Keratinocyte (primary cell): ENCODE measurements at regions not wholly inside any gene's neighbourhood (a gene's known extent, or its start where the extent isn't known, plus 50 kb on each side); places are given as distances from the start of the nearest gene placed in this dataset.

Experiments
- DNase-seq: peaks from one replicate; pipeline ENCODE4 v3.0.0-alpha.2; 2011; ENCODE audit warnings: low read depth, missing footprints, low spot score
- FAIRE-seq: peaks from 2 replicates; lab custom pipeline; 2011; peaks lifted over from hg19 to GRCh38; lab: Jason Lieb, UNC
- H2AFZ ChIP-seq: 2 replicates; pipeline ENCODE4 v1.6.0; 2012; ENCODE audit warnings: low read length, control low read depth, inconsistent platforms; ENCODE audit not compliant: control insufficient read depth
- H3K27ac ChIP-seq: 2 replicates; pipeline ENCODE4 v1.5.1; 2011; ENCODE audit warnings: low read length; ENCODE audit not compliant: control insufficient read depth, insufficient read depth
- H3K27me3 ChIP-seq: 3 replicates; pipeline ENCODE4 v1.6.0; 2011; ENCODE audit warnings: low read length; ENCODE audit not compliant: control insufficient read depth, insufficient read depth; ENCODE audit errors: extremely low read depth
- H3K36me3 ChIP-seq, 2 experiments: 2 replicates in 1 of 2; 3 replicates in 1 of 2; pipeline ENCODE4 v1.5.1; 2011; ENCODE audit warnings: low read length in 2 of 2, mild to moderate bottlenecking in 1 of 2; ENCODE audit not compliant: control insufficient read depth in 2 of 2, insufficient read depth in 2 of 2; ENCODE audit errors: extremely low read depth in 1 of 2
- H3K4me1 ChIP-seq: 3 replicates; pipeline ENCODE4 v1.5.1; 2011; ENCODE audit warnings: low read length; ENCODE audit not compliant: control insufficient read depth, insufficient read depth; ENCODE audit errors: extremely low read depth
- H3K4me2 ChIP-seq: 3 replicates; pipeline ENCODE4 v1.6.0; 2011; ENCODE audit warnings: low read depth, low read length; ENCODE audit not compliant: control insufficient read depth, insufficient read depth; ENCODE audit errors: extremely low read depth
- H3K4me3 ChIP-seq, 3 experiments: fragments of 200-600 bp in 1 of 3; sonication (generic) in 1 of 3; 2 replicates in 2 of 3; 3 replicates in 1 of 3; pipeline ENCODE4 v1.5.1; 2011 to 2016; ENCODE audit warnings: low read length in 3 of 3, mild to moderate bottlenecking in 3 of 3, control low read depth in 2 of 3, inconsistent platforms in 1 of 3, low read depth in 1 of 3, mixed read lengths in 1 of 3, mixed run types in 1 of 3, moderate library complexity in 1 of 3; ENCODE audit not compliant: control insufficient read depth in 2 of 3, insufficient read depth in 2 of 3; ENCODE audit errors: extremely low read depth in 1 of 3
- H3K79me2 ChIP-seq: 2 replicates; pipeline ENCODE4 v1.6.0; 2012; ENCODE audit warnings: low read length; ENCODE audit not compliant: control insufficient read depth, insufficient read depth
- H3K9ac ChIP-seq: 3 replicates; pipeline ENCODE4 v1.6.0; 2011; ENCODE audit warnings: low read length; ENCODE audit not compliant: control insufficient read depth, insufficient read depth; ENCODE audit errors: extremely low read depth
- H3K9me1 ChIP-seq: 3 replicates; pipeline ENCODE4 v1.6.0; 2011; ENCODE audit warnings: low read length; ENCODE audit not compliant: control insufficient read depth, insufficient read depth; ENCODE audit errors: extremely low read depth
- H3K9me3 ChIP-seq: 2 replicates; pipeline ENCODE4 v1.5.1; 2012; ENCODE audit warnings: low read depth, low read length; ENCODE audit not compliant: control insufficient read depth
- H4K20me1 ChIP-seq: 3 replicates; pipeline ENCODE4 v1.6.0; 2011; ENCODE audit warnings: low read length; ENCODE audit not compliant: control insufficient read depth, insufficient read depth; ENCODE audit errors: extremely low read depth
- EZH2 ChIP-seq: IDR thresholded peaks from one replicate; pipeline ENCODE4 v1.6.1; 2012; ENCODE audit warnings: inconsistent platforms, mild to moderate bottlenecking, low read length, moderate library complexity
- dilution Hi-C: fragments of 300-500 bp; cut with MboI; formaldehyde crosslinking; loops from one replicate; pipeline ENCODE4 v1.7.0; 2020; ENCODE audit warnings: low sequenced_read_pairs; ENCODE audit not compliant: extremely low pct_ligation_motif_present
- TF ChIP-seq, protein P1 (sequence below), 3 experiments: IDR thresholded peaks in 1 of 3; conservative IDR thresholded peaks in 1 of 3; optimal IDR thresholded peaks in 1 of 3; 2 replicates in 2 of 3; 3 replicates in 1 of 3; pipeline versions ENCODE3 to v1.5.1; 2011; ENCODE audit warnings: low read length in 3 of 3, mild to moderate bottlenecking in 3 of 3, moderate library complexity in 2 of 3, control low read depth in 1 of 3, inconsistent platforms in 1 of 3; ENCODE audit not compliant: insufficient read depth in 2 of 3; ENCODE audit errors: extremely low read depth in 1 of 3

DNA sequence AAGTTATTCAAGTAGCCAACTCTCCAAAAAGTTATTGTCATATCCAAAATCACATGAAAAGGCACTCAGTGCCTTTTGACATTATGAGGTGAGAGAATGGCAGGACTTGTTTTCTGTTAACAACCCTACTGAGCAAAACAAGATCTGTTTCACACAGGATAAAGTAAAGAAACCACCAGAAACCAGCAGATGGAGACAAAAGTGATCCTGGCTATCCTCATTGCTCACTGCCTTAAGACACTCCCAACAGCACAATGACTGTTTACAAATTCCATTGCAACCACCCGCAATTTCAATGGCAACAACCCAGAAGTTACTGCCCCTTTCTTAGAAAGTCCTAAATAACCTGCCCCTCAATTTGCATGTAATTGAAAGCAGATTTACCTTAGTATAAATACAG is 352.6 kb upstream of the NDN start:
- no peaks in the 10 kb centered on the region for H3K27me3 ChIP-seq
- no peak overlapping the region for H2AFZ ChIP-seq
- H3K4me2 ChIP-seq, result no peak overlapping the region
- H4K20me1 ChIP-seq, result no peaks in the 10 kb centered on the region
- no peaks in the 10 kb centered on the region for H3K9me3 ChIP-seq
- no peaks in the 10 kb centered on the region for H3K4me1 ChIP-seq
- H3K9me1 ChIP-seq, result no peaks in the 10 kb centered on the region
- no peak overlapping the region for H3K27ac ChIP-seq
- H3K79me2 ChIP-seq, result no peaks in the 10 kb centered on the region
- H3K36me3 ChIP-seq, result no peaks in the 10 kb centered on the region
- no peak for DNase-seq
- no peak for TF ChIP-seq EZH2
- TF ChIP-seq, protein P1, sequence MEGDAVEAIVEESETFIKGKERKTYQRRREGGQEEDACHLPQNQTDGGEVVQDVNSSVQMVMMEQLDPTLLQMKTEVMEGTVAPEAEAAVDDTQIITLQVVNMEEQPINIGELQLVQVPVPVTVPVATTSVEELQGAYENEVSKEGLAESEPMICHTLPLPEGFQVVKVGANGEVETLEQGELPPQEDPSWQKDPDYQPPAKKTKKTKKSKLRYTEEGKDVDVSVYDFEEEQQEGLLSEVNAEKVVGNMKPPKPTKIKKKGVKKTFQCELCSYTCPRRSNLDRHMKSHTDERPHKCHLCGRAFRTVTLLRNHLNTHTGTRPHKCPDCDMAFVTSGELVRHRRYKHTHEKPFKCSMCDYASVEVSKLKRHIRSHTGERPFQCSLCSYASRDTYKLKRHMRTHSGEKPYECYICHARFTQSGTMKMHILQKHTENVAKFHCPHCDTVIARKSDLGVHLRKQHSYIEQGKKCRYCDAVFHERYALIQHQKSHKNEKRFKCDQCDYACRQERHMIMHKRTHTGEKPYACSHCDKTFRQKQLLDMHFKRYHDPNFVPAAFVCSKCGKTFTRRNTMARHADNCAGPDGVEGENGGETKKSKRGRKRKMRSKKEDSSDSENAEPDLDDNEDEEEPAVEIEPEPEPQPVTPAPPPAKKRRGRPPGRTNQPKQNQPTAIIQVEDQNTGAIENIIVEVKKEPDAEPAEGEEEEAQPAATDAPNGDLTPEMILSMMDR (optimal IDR thresholded peaks at IDR 0.05 in 1 of 3, IDR thresholded peaks at IDR 0.05 in 1 of 3, conservative IDR thresholded peaks at IDR 0.05 in 1 of 3; ENCODE audit: extremely low read depth in 1 of 3, insufficient read depth in 2 of 3, low read length in 3 of 3), result no peak
- no peak overlapping the region for H3K9ac ChIP-seq
- H3K4me3 ChIP-seq, result no peak overlapping the region
- dilution Hi-C loops, result no loop called here
- FAIRE-seq, result no peak

DNA sequence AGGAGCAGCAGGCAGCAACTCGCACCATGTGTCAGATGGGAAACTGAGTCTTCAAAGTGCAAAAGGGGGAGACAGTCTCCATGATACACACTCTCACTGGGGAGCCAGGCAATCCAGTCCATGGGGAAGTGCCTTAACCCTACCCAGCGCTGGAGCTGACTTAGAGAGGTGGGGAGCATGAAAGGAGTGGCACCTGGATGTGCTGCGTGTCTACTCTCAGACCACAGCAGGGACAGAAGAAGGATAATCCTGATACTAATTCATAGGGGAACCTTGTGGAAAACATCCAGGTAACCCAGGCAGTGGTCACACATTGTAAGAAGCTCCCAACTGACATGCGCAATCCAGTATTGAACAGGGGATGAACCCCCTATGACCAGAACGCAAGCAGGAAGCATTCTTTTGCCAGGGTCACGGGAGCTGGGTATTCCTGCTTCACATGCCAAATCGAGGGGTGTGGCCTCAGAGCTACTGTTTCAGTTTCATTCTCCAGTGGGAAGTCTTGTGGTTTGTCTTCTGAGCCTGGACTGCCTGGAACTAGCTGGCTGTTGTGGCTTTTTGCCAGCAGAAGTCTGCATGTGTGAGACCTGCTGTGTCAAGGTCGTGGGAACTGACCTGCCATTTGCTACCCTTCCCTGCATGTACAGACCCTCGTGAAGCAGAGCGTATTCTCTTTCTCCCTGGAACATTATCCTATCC is 367.6 kb upstream of the NDN start:
- Histone ChIP-seq H4K20me1 (no peaks in the 10 kb centered on the region), H3K4me1 (no peaks in the 10 kb centered on the region), H3K79me2 (no peaks in the 10 kb centered on the region), H3K27me3 (no peaks in the 10 kb centered on the region), H3K9me1 (no peaks in the 10 kb centered on the region), H3K4me2 (no peak overlapping the region), H3K9ac (no peak overlapping the region), H3K4me3 (no peak overlapping the region), H3K27ac (no peak overlapping the region), H3K36me3 (no peaks in the 10 kb centered on the region), H2AFZ (no peak overlapping the region), H3K9me3 (no peaks in the 10 kb centered on the region)
- DNase-seq (no peak), FAIRE-seq (no peak)
- dilution Hi-C loops, result no loop called here
- no peak for TF ChIP-seq EZH2
- TF ChIP-seq, protein P1 (optimal IDR thresholded peaks at IDR 0.05 in 1 of 3, IDR thresholded peaks at IDR 0.05 in 1 of 3, conservative IDR thresholded peaks at IDR 0.05 in 1 of 3; ENCODE audit: extremely low read depth in 1 of 3, insufficient read depth in 2 of 3, low read length in 3 of 3), result no peak
